HG03097 (cell line): ENCODE measurements at regions not wholly inside any gene's neighbourhood (a gene's known extent, or its start where the extent isn't known, plus 50 kb on each side); places are given as distances from the start of the nearest gene placed in this dataset.

Experiments used
- ATAC-seq: cut with Tn5 transposase; IDR thresholded peaks from one replicate; pipeline ENCODE4 v1.9.1; 2021; ENCODE audit not compliant: unreplicated experiment, low FRiP score

DNA sequence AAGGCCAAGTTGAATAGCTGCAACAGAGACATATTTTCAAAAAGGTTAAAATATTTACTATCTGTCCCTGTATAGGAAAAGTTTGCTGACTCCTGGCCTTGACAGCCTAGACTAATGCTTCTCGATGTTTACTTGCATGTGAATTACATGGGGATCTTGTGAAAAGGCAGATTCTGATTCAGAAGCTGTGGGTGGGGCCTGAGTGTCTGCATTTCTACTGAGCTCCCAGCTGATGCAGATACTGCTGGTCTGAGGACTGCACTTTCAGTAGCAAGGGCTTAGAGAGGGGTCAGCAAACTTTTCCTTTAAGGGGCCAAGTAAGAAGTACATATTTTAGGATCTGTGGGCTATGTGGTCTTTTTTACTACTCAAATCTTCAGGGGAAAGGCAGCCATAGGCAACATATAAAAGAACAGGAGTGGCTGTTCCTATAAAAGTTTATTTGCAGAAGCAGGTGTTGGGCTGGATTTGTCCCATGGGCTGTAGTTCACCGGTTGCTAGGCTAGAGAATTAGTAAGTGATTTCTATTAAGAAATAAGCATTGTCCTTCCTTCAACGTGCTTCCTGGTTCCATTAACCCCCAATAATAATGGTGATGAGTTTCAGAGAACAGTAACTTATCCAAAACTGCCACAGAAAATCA, 97.2 kb upstream of the PDE5A start:
- ATAC-seq = no peak

DNA sequence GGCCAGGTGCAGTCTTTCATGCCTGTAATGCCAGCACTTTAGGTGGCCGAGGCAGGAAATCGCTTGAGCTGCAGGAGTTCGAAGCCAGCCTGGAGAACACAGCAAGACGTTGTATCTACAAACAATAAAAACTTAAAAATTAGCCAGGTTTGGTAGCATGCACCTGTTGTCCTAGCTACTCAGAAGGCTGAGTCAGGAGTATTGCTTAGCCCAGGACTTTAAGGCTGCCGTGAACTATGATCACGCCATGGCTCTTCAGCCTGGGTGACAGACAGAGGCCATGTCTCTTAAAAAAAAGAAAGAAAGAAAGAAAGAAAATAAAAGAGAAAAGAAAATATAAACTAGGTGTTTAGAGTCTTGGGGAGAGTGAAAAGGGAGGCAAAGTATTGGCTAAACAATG, 96.4 kb upstream of the PDE5A start:
- ATAC-seq = no peak

DNA sequence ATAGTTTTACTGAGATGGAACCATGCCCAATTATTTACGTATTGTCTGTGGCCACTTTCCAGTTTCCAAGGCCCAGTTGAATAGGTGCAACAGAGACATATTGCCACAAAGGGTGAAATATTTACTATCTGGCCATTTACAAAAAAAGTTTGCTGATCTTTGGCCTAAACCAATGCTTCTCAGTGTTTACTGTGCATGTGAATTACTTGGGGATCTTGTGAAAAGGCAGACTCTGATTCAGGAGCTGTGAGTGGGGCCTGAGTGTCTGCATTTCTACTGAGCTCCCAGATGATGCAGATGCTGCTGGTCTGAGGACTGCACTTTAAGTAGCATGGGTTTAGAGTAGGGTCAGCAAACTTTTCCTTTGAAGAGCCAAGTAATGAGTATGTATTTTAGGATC, 94.1 kb upstream of the PDE5A start:
- no peak for ATAC-seq

DNA sequence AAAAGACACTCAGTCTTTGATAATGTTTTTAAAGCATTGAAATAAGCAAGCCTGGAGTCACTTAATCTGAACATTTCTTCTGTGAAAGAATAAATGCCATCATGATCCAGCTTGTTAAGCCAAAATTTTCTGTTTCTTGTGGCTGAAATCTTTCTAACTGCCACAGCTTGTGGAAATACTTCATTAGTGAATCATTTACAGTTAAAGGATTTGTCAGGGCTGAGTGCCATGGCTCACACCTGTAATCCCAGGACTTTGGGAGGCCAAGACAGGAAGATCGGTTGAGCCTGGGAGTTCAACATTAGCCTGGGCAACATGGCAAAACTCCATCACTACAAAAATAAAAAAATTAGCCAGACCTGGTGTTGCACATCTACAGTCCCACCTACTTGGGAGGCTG, 93.3 kb upstream of the PDE5A start:
- ATAC-seq = no peak

DNA sequence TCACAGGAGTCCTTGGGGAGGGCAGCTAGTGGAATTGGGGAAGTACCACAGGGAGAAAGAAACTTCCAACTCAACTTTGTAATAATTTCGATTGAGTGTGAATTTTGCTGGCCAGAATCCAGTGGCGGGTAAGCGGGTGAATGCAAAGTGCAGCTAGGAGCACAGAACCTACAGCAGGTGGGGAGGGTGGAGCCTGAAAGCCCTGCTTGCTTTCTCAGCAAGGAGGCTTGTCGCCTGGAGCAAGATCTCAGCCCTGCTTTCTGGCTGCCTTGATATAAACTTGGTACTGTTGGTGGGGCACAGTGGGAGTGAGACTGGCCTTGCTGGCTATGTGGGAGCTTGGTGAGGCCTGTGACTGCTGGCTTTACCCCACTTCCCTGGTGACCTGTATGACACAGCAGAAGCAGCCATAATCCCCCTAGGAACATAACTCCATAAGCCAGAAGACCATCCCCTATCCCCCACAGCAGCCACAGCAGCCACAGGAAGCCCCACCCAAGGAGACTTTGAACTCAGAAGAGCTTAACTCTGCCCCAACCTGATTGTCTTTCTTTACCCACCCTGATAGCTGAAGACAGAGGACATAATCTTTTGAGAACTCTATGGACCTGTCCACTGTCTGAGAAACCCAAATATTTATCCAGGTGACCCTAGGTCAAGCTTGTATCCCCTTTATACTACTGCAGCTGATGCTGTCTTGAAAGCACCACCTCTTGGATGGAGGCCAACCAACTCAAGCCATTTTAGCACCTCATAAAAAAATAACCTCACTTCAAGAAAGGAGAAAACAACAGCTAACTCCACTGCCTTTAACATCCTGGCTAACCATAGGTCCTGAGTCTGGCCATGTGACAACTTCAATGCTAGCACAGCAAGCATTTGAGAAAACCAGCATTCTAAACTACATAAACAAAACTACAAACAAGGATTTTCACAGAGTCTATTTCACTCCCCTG, 87.2 kb upstream of the PDE5A start:
- no peak for ATAC-seq

DNA sequence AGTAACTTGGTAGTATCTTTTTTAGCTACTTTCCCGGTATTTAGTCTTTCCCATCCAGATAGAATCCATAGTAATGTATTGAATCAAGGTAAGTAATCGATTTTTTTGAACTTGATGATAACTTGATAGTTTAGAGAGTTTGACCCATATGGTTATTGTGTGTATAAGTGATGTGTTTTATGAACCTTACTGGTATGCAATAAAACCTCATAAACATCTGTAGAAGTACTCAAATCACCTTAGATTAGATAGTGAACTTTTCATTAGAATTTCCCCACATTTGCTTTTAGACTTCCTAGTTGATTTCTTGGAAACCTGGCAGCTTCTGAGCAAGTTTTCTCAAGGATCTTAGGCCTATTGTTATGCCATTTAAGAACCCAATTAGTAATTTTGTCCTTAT, 80.8 kb upstream of the PDE5A start:
- ATAC-seq = no peak

DNA sequence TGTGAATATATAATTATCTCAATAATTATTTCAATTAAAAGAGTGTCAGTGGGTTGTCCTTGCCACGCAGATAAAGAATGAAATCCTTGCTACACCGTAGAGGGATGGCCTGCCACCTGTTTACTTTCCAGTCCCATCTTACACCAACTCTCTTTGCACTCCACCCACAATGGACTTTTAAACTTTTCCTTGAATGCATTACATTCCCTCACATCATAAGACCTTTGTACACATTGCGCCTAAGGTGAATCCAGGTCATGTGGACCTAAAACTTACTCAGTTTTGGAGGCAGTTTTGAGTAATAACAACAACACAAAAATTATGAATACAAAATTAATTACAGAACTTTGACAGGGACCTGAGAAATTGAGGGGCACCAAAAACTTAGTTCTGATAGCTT, 78.7 kb upstream of the PDE5A start:
- ATAC-seq = no peak

DNA sequence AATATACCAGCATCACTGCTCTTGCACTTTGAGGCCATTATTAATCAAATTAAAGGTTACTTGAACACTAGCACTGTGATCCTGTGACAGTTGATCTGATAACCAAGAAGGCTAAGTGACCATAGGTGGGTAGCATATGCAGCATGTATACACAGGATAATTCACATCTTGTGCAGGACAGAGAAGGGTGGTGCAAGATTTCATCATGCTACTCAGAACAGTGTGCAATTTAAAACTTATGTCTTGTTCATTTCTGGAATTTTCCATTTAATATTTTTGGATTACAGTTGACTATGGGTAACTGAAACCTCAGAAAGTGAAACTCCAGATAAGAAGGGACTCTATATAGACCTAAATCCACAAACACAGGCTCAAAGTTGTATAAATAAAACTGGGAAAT, 78.2 kb upstream of the PDE5A start:
- ATAC-seq = no peak

DNA sequence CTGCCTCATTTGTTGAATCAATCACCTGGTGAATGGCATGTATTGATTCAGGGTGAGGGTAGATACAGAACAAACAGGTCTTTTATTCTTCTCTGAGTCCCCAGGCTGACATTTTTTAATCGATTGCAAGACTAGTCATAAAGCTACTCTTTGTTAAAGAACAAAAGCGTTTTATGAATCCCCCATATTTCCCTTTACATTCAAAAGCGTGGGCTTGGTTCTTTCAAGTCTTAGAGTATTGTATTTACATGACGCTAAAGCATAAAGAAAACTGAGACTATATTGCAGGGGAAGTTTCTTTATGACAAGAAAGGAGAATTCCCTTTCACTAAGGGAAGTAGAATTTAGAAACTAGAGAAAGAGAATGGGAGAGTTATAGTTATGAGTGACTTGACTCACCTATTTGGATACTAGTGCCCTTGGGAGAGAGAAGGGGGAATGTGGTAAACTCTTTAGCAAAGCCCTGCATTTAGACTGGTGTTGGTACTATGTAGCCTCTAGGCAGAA, 69.3 kb upstream of the PDE5A start:
- ATAC-seq = no peak

DNA sequence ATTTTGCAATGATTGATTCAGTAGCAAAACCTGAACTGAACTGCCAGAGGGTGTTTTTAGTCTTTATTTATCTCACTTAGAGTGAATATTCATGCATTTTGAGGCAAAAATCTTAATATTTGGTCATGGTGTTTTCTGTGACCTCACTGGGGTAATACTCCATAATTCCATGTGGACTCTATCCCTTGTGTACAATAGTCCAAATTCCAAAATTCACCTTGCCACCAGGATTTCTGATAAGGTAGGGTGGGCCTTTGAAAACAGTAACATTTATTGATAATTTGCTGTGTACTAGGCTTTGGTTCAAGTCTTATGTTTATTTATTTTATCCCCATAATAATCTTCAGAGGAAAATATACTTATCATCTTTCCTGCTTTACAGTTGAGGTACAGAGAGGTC, 68.4 kb upstream of the PDE5A start:
- no peak for ATAC-seq

DNA sequence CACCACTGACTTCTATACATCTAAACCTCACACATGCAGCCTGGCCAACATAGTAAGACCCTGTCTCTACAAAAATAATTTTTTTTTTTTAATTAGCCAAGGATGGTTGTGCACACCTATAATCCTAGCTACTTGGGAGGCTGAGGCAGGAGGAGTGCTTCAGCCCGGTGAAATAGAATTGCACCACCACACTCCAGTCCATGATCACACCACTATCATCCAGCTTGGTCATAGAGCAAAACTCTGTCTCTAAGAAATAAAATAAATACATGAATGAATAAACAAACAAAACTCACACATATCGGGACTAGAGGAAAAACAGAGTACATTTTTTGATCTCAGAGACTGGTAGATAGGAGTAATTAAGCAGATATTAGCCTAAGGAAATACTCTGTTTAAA, 66.6 kb upstream of the PDE5A start:
- no peak for ATAC-seq

DNA sequence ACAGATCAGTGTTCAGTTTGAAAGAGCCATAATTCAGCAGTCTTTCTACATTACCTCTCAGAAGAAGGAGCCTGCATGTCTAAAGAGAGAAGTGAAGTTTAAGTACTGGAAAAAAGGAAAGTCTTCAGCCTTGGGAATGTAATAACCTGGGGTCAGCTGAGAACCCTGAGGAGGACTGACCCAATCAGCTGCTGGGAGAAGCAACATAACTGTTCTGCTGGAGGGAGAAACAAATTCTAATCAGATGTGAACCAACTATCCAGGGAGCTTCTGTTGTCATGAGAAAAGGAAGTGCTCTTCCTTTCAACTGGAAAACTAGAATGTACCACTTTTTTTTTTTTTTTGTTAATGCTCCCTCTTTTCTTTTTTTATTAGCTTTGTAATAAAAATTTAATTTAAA, 64.5 kb upstream of the PDE5A start:
- no peak for ATAC-seq

DNA sequence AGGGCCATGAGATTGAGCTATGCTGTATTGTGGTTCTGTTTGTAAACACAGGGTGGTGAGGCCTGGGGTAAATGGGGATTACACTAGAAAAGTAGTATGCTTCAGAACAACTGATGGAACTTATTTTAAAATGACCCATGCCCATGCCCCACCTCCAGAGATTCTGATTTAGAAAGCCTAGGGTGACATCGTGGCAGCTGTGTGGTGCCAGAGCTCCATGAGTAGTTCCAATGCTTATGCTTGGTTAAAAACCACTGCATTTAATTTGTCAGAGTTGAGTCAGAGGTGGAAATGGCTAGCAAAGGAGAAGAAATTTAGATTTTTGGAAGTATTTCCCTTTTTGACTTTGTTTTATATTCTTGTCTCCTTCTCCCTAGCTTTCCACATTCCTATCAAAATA, 63.4 kb upstream of the PDE5A start:
- ATAC-seq = no peak

DNA sequence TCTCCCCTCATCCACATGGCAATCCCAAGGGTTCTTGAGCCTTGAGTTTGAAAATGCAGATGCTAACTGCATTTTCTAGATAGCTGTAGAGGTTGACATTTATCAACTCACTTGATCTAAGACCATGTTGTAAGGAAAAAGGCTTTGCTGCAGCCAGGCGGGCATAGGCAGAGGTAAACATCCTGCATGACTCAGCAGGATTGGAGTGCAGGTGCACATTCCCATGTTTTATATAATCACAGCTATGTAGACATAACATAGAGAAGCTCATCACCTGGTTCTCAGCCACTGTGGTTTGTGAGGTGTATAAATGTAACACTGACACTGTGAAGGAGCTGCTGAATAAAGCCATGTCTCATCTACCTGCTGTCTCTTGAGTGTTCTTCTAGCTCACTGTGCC, 62.3 kb upstream of the PDE5A start:
- ATAC-seq = no peak

DNA sequence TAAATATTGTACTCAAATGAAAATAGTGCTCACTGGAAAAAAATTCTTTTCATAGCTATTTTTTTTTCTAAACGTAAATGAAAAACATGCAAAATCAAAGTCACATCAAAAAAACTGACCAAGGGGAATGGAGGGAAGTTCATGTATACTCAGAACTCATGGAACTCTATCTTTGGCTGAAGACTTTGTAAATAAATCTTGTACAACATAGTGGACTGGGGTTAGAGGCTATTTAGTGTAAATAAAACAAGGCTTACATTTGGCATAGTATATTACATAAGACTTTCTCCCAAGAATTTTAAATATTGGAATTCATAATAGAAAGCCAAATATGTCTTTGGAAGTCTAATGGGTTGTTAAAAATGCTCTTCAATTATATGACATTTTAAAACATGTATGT, 59.8 kb upstream of the PDE5A start:
- no peak for ATAC-seq

DNA sequence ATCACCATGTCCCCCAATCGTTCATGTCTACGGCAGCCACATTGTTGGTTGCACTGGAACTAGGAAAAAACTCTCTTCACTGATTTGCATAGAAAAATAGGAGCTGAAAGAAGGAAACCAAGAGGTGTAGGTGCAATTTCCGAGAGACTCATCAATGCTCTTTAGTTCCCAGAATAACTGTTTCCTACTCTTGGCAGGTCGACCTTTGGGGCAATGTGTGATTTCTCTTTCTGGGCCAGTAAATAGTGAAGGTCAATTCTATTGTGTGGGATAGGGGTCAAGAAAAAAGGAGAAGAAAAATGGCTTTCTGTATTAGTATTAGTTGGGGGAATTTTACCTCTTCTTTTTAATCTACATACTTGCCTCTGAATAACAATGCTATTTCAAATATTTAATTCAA, 55.9 kb upstream of the PDE5A start:
- ATAC-seq = no peak

DNA sequence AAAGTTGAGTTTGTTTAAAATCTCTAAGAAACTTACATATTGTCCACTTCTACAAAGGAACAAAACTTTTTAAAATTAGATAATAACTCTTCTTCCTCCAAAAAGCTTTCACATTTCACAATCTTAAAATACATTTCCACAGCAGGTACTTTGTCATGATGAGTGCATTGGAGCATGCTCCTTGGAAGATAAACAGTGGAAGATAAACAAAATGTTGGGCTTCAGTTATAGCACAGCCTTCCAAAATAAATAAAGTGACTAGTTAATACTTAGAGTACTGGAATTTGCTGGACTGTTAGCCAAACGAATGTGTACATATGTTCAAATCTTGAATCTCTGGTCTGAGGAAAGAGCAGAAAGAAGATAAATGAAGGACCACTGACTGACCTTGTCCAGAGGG, 54.9 kb upstream of the PDE5A start:
- ATAC-seq = no peak

DNA sequence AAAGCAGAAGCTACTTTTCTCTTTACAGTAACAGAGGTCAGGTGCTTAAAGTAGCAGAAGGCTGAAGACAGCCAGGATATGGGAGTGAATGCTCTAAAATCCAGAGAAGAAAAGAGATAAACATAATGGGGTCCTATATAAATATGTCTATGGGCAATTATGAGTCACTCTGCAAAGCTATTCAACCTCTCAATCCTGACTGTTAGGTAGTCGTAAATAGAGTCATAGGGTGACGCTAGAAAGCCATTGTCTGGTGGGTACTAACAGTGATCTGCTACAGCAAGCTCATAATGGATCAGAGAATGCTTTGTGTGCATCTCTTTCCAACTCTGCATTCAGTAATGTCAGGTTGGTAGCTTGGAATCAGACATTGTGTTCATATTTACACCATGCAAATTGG, 53.5 kb upstream of the PDE5A start:
- ATAC-seq = no peak

DNA sequence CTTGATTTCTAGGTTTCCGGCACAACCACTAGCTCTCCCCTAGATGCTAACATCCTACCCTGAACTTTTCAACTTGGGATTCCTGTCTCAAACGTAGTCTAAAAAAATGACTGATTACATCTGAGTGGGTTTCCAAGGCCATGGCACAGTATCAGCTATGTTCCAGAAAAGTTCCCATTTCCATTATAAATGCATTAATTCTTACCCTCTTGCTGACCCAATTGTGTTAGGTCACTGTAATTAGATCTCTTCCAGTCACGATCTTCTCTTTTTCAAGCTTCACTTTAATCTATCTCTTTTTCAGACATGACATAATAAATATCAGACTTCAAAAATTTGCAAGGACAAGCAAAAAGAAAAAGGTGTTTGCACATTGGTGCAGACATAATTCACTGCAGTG, 50.6 kb upstream of the PDE5A start:
- ATAC-seq = no peak

DNA sequence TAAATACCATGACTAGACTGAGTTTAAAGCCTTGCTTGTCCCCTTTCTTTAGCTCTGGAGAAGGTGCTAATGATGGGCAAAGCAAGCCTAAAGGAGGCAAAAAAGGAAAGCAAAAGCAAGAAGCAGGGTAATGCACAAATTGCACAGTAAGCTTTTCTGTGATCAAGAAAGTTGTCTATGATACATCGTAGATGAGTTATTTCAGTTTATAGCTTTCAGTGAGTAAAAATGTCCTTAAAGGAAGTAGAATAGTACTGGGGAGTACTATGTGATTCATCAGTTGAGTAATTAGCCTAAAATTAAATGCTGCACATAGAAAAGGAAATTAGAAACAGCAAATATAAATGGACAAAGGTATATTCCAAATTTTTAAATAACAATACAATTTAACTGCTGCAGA, 50.2 kb upstream of the PDE5A start:
- no peak for ATAC-seq
